ENCODE measurements at regions not wholly inside any gene's neighbourhood (a gene's known extent, or its start where the extent isn't known, plus 50 kb on each side); places are given as distances from the start of the nearest gene placed in this dataset.

GRCh38 chr2:7356909-7357584 is 439.8 kb downstream of the RNF144A start:
- TF ChIP-seq, protein P1, sequence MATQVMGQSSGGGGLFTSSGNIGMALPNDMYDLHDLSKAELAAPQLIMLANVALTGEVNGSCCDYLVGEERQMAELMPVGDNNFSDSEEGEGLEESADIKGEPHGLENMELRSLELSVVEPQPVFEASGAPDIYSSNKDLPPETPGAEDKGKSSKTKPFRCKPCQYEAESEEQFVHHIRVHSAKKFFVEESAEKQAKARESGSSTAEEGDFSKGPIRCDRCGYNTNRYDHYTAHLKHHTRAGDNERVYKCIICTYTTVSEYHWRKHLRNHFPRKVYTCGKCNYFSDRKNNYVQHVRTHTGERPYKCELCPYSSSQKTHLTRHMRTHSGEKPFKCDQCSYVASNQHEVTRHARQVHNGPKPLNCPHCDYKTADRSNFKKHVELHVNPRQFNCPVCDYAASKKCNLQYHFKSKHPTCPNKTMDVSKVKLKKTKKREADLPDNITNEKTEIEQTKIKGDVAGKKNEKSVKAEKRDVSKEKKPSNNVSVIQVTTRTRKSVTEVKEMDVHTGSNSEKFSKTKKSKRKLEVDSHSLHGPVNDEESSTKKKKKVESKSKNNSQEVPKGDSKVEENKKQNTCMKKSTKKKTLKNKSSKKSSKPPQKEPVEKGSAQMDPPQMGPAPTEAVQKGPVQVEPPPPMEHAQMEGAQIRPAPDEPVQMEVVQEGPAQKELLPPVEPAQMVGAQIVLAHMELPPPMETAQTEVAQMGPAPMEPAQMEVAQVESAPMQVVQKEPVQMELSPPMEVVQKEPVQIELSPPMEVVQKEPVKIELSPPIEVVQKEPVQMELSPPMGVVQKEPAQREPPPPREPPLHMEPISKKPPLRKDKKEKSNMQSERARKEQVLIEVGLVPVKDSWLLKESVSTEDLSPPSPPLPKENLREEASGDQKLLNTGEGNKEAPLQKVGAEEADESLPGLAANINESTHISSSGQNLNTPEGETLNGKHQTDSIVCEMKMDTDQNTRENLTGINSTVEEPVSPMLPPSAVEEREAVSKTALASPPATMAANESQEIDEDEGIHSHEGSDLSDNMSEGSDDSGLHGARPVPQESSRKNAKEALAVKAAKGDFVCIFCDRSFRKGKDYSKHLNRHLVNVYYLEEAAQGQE (IDR thresholded peaks at IDR 0.05; ENCODE audit: low read depth), result no peak
- TF ChIP-seq CTCF (IDR thresholded peaks at IDR 0.05 in 2 of 3, conservative IDR thresholded peaks at IDR 0.05 in 1 of 3; ENCODE audit: borderline replicate concordance in 1 of 3, insufficient read depth in 1 of 3, low read depth in 2 of 3, low read length in 2 of 3) (no peak), CEBPB (IDR thresholded peaks at IDR 0.05; ENCODE audit: low read depth) (no peak), CBX3 (IDR thresholded peaks at IDR 0.05; ENCODE audit: low read depth) (no peak), POLR2A (IDR thresholded peaks at IDR 0.05; ENCODE audit: borderline replicate concordance, extremely low read depth, insufficient read depth, insufficient read length) (no peak), YY1 (IDR thresholded peaks at IDR 0.05; ENCODE audit: extremely low read depth, insufficient replicate concordance, low read depth, low read length) (no peak), ELF1 (IDR thresholded peaks at IDR 0.05; ENCODE audit: borderline replicate concordance, low read depth) (no peak), SRF (IDR thresholded peaks at IDR 0.05; ENCODE audit: low read depth) (no peak), POLR2AphosphoS5 (IDR thresholded peaks at IDR 0.05; ENCODE audit: low read depth, low read length) (no peak)
- TF ChIP-seq, protein P2, sequence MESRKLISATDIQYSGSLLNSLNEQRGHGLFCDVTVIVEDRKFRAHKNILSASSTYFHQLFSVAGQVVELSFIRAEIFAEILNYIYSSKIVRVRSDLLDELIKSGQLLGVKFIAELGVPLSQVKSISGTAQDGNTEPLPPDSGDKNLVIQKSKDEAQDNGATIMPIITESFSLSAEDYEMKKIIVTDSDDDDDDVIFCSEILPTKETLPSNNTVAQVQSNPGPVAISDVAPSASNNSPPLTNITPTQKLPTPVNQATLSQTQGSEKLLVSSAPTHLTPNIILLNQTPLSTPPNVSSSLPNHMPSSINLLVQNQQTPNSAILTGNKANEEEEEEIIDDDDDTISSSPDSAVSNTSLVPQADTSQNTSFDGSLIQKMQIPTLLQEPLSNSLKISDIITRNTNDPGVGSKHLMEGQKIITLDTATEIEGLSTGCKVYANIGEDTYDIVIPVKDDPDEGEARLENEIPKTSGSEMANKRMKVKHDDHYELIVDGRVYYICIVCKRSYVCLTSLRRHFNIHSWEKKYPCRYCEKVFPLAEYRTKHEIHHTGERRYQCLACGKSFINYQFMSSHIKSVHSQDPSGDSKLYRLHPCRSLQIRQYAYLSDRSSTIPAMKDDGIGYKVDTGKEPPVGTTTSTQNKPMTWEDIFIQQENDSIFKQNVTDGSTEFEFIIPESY (IDR thresholded peaks at IDR 0.05; ENCODE audit: extremely low read depth, insufficient replicate concordance, low read length), result no peak
